GM12878 (cell line): ENCODE measurements at regions not wholly inside any gene's neighbourhood (a gene's known extent, or its start where the extent isn't known, plus 50 kb on each side); places are given as distances from the start of the nearest gene placed in this dataset.

Source experiments
- ATAC-seq: fragments of 200-7000 bp; cut with Tn5 transposase; 3 replicates; pipeline ENCODE4 v1.9.1; 2020; ENCODE audit warnings: mild to moderate bottlenecking, moderate library complexity
- BruUV-seq: library from RNA; stranded (reverse); fragments of 400-500 nt; replicated peaks from 2 replicates; lab custom pipeline; 2021; lab: Mats Ljungman, UMichigan
- CTCF ChIA-PET: fragments of 300-600 bp; sonication (Branson Sonifier 250); formaldehyde crosslinking; extraction: SDS; loops from one replicate; lab custom pipeline; 2021; ENCODE audit warnings: inconsistent platforms; lab: Yijun Ruan, JAX
- POLR2A ChIA-PET: fragments of 350-600 bp; formaldehyde crosslinking; extraction: SDS; loops from one replicate; lab custom pipeline; 2021; ENCODE audit warnings: inconsistent platforms; lab: Charles Lee
- RAD21 ChIA-PET: fragments of 300-600 bp; sonication (Branson Sonifier 250); formaldehyde crosslinking; loops from one replicate; lab custom pipeline; 2023; ENCODE audit warnings: antibody characterized with exemption; ENCODE audit not compliant: unreplicated experiment; lab: Charles Lee
- SMC1A ChIA-PET: fragments of 300-600 bp; sonication (Branson Sonifier 250); formaldehyde crosslinking; loops from one replicate; lab custom pipeline; 2023; ENCODE audit not compliant: unreplicated experiment, uncharacterized antibody; lab: Charles Lee
- DNase-seq: peaks from one replicate; pipeline ENCODE4 v3.0.0-alpha.2; 2011; ENCODE audit warnings: low read depth, low spot score
- FAIRE-seq: peaks from 3 replicates; lab custom pipeline; 2011; peaks lifted over from hg19 to GRCh38; lab: Jason Lieb, UNC
- H2AFZ ChIP-seq: 2 replicates; pipeline ENCODE4 v1.6.0; 2011; ENCODE audit warnings: low read depth, low read length, control low read depth; ENCODE audit not compliant: control insufficient read depth
- H3K27ac ChIP-seq: 2 replicates; pipeline ENCODE4 v1.5.1; 2011; ENCODE audit warnings: control low read depth; ENCODE audit not compliant: control insufficient read depth, insufficient read depth
- H3K27me3 ChIP-seq, 2 experiments: replicated peaks in 1 of 2; 2 replicates each; pipeline versions ENCODE4 v1.6.0 to v1.6.1; 2011; ENCODE audit warnings: low read length in 1 of 2; ENCODE audit not compliant: control insufficient read depth in 2 of 2, insufficient read depth in 2 of 2
- H3K36me3 ChIP-seq, 2 experiments: 2 replicates each; pipeline ENCODE4 v1.5.1; 2011; ENCODE audit warnings: low read length in 1 of 2; ENCODE audit not compliant: control insufficient read depth in 2 of 2, insufficient read depth in 2 of 2
- H3K4me1 ChIP-seq: 2 replicates; pipeline ENCODE4 v1.6.1; 2011; ENCODE audit warnings: mild to moderate bottlenecking, low read length, moderate library complexity, mixed read lengths; ENCODE audit not compliant: control insufficient read depth, insufficient read depth
- H3K4me2 ChIP-seq: 2 replicates; pipeline ENCODE4 v1.6.0; 2011; ENCODE audit warnings: control low read depth; ENCODE audit not compliant: control insufficient read depth, insufficient read depth
- H3K4me3 ChIP-seq: fragments of 200-600 bp; sonication (generic); 2 replicates; pipeline ENCODE4 v1.5.1; 2016
- H3K79me2 ChIP-seq: 2 replicates; pipeline ENCODE4 v1.6.0; 2011; ENCODE audit warnings: low read length; ENCODE audit not compliant: control insufficient read depth, insufficient read depth
- H3K9ac ChIP-seq: 2 replicates; pipeline ENCODE4 v1.8.0; 2011; ENCODE audit warnings: low read length, control low read depth, mixed read lengths; ENCODE audit not compliant: control insufficient read depth, insufficient read depth
- H3K9me3 ChIP-seq: replicated peaks from 3 replicates; pipeline ENCODE4 v1.5.1; 2011; ENCODE audit warnings: mild to moderate bottlenecking, low read length; ENCODE audit not compliant: control insufficient read depth, insufficient read depth
- H4K20me1 ChIP-seq: 2 replicates; pipeline ENCODE4 v1.6.0; 2011; ENCODE audit not compliant: control insufficient read depth, insufficient read depth
- CHD1 ChIP-seq: IDR thresholded peaks from 2 replicates; pipeline ENCODE4 v1.6.1; 2012; ENCODE audit warnings: low read depth, low read length, improper control_type of control experiment
- JUNB ChIP-seq: IDR thresholded peaks from 2 replicates; pipeline ENCODE4 v1.6.1; 2016; ENCODE audit warnings: antibody characterized with exemption, mild to moderate bottlenecking
- MEF2B ChIP-seq: fragments of 450-650 bp; IDR thresholded peaks from 2 replicates; pipeline ENCODE4 v1.6.1; 2018; ENCODE audit warnings: mild to moderate bottlenecking, moderate library complexity; ENCODE audit not compliant: partially characterized antibody, poor library complexity, severe bottlenecking
- PAX5 ChIP-seq: IDR thresholded peaks from 2 replicates; pipeline ENCODE4 v1.6.1; 2011; ENCODE audit warnings: low read depth, low read length, borderline replicate concordance
- POU2F2 ChIP-seq: IDR thresholded peaks from 3 replicates; pipeline ENCODE4 v1.6.1; 2011; ENCODE audit warnings: low read depth, mild to moderate bottlenecking, low read length, borderline replicate concordance
- RELA ChIP-seq: fragments of 450-650 bp; IDR thresholded peaks from 2 replicates; pipeline ENCODE4 v1.8.0; 2014; ENCODE audit warnings: borderline replicate concordance; ENCODE audit not compliant: partially characterized antibody
- SIX5 ChIP-seq: IDR thresholded peaks from 2 replicates; pipeline ENCODE4 v1.6.1; 2011; ENCODE audit warnings: mild to moderate bottlenecking, low read depth, low read length, moderate library complexity; ENCODE audit not compliant: severe bottlenecking
- SUZ12 ChIP-seq: fragments of 200-600 bp; sonication (generic); IDR thresholded peaks from one replicate; pipeline ENCODE4 v1.6.1; 2018; ENCODE audit warnings: antibody characterized with exemption, mild to moderate bottlenecking; ENCODE audit not compliant: unreplicated experiment
- ZNF217 ChIP-seq: fragments of 450-650 bp; IDR thresholded peaks from 2 replicates; pipeline ENCODE4 v1.6.1; 2017; ENCODE audit warnings: antibody characterized with exemption, mild to moderate bottlenecking
- ZNF622 ChIP-seq: fragments of 450-650 bp; IDR thresholded peaks from 2 replicates; pipeline ENCODE4 v1.6.1; 2017; ENCODE audit warnings: mild to moderate bottlenecking, inconsistent platforms
- ZNF687 ChIP-seq: fragments of 450-650 bp; IDR thresholded peaks from 2 replicates; pipeline ENCODE4 v1.6.1; 2017; ENCODE audit warnings: mild to moderate bottlenecking, moderate library complexity
- WGBS: methylation state at CpG from one replicate; pipeline ENCODE4 v1.1.6; 2016; ENCODE audit warnings: low lambda C conversion rate; ENCODE audit not compliant: insufficient replicate concordance, insufficient coverage; ENCODE audit errors: missing lambda C conversion rate; 5-methylcytosine and 5-hydroxymethylcytosine counted together
- in situ Hi-C: fragments of 300-500 bp; cut with MboI; formaldehyde crosslinking; loops from 9 replicates; pipeline ENCODE4 v1.14.3; 2018; ENCODE audit warnings: mixed read lengths
- intact Hi-C: fragments of 100-400 bp; cut with micrococcal nuclease; formaldehyde crosslinking; loops from one replicate; pipeline ENCODE4 v1.14.2; 2022; ENCODE audit not compliant: unreplicated experiment
- TF ChIP-seq, protein P1 (sequence below): IDR thresholded peaks from 2 replicates; pipeline ENCODE4 v1.6.1; 2011; ENCODE audit warnings: mild to moderate bottlenecking, low read depth, low read length, moderate library complexity; ENCODE audit not compliant: insufficient replicate concordance
- TF ChIP-seq, protein P2 (sequence below): IDR thresholded peaks from 2 replicates; pipeline ENCODE4 v1.6.1; 2012; ENCODE audit warnings: low read length, inconsistent platforms

DNA sequence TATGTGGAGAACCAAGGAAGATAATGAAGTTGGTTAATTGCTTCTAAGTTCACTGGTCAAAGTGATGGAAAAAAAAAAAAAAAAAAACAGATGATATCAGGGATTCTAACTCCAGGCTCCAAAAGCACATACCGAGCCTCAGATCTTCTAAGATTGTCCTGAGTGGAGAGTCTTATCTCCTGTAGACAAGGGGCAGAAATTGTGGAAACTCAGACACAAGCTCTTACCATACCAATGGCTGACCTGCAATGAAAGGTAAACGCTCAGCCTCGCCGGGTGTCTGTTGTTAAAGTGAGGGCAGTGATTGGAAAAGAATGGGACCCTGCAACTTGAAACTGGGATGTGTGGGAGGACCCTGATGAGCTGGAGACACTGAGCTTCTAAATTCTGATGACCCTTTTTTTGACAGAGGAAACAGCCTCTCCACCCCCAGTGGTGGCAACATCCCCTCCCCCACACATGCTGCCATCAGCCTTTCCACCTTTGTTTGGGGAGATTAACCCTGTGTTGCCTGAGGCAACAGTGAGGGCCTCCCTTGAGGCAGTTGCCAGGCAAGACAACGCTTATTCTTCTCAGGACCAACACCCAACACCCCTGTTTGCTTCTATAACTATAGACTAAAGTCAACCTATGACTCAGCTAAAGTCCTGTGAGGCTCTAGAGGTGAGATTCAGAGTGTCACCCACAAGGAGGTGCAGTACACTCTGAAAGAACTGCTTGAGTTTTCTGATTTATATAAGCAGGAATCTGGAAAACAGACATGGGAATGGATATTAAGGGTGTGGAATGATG lies 154.0 kb downstream of the THBS2 start:
- H3K4me2 ChIP-seq, result no peak overlapping the region
- CTCF ChIA-PET, result no interaction called here
- no peaks in the 10 kb centered on the region for H4K20me1 ChIP-seq
- no peak overlapping the region for H2AFZ ChIP-seq
- RAD21 ChIA-PET, result no interaction called here
- SMC1A ChIA-PET, result no interaction called here
- 47% methylated on average over 5 of the region's 5 CpGs for WGBS
- FAIRE-seq (no peak), ATAC-seq (no peak), DNase-seq (no peak)
- no TSS peak for BruUV-seq
- H3K9ac ChIP-seq, result no peak overlapping the region
- intact Hi-C loops, result no loop called here
- H3K4me3 ChIP-seq, result no peak overlapping the region
- no peaks in the 10 kb centered on the region for H3K27me3 ChIP-seq
- no peaks in the 10 kb centered on the region for H3K36me3 ChIP-seq
- no peaks in the 10 kb centered on the region for H3K4me1 ChIP-seq
- H3K27ac ChIP-seq, result no peak overlapping the region
- POLR2A ChIA-PET, result no interaction called here
- TF ChIP-seq RELA (no peak), ZNF217 (no peak), SIX5 (no peak), ZNF622 (no peak), CHD1 (no peak), SUZ12 (no peak), POU2F2 (no peak), MEF2B (no peak), JUNB (no peak), ZNF687 (no peak), PAX5 (no peak)
- TF ChIP-seq, protein P1, sequence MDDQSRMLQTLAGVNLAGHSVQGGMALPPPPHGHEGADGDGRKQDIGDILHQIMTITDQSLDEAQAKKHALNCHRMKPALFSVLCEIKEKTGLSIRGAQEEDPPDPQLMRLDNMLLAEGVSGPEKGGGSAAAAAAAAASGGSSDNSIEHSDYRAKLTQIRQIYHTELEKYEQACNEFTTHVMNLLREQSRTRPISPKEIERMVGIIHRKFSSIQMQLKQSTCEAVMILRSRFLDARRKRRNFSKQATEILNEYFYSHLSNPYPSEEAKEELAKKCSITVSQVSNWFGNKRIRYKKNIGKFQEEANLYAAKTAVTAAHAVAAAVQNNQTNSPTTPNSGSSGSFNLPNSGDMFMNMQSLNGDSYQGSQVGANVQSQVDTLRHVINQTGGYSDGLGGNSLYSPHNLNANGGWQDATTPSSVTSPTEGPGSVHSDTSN, result no peak
- TF ChIP-seq, protein P2, sequence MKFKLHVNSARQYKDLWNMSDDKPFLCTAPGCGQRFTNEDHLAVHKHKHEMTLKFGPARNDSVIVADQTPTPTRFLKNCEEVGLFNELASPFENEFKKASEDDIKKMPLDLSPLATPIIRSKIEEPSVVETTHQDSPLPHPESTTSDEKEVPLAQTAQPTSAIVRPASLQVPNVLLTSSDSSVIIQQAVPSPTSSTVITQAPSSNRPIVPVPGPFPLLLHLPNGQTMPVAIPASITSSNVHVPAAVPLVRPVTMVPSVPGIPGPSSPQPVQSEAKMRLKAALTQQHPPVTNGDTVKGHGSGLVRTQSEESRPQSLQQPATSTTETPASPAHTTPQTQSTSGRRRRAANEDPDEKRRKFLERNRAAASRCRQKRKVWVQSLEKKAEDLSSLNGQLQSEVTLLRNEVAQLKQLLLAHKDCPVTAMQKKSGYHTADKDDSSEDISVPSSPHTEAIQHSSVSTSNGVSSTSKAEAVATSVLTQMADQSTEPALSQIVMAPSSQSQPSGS, result no peak
- no peaks in the 10 kb centered on the region for H3K79me2 ChIP-seq
- H3K9me3 ChIP-seq, result no peaks in the 10 kb centered on the region; the same call in 2 of the 3 replicates
- in situ Hi-C loops, result no loop called here
